ENCODE measurements at regions not wholly inside any gene's neighbourhood (a gene's known extent, or its start where the extent isn't known, plus 50 kb on each side); places are given as distances from the start of the nearest gene placed in this dataset.

DNA sequence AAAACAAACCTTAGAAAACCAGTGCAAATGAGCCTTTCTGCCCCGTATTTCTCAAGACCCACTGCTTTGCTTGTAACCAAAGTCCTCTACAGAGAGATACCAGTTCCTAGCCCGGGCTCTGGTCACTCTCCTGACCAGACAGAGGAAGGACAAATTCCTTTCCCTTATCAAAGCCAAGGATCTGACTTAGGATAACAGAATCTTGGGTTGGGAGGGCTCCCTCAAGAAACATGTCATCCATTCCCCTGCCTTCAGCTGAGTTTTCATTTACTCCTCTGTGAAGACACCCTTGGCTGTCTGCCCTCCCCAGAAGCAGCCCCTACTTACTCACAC is 116.0 kb upstream of the PARP11 start:
- ChIA-PET POLR2A (ENCODE audit: low non-redundant PET) (no interaction called here), CTCF (no interaction called here)
- no peaks in the 10 kb centered on the region for H3K4me1 ChIP-seq (ENCODE audit: insufficient read depth, low read length, poor library complexity, severe bottlenecking)
- DNase-seq (ENCODE audit: low spot score), result no peak
- H3K36me3 ChIP-seq (ENCODE audit: insufficient read depth, low read length, poor library complexity, severe bottlenecking), result no peaks in the 10 kb centered on the region
- BruUV-seq (replicated peaks), result no TSS peak
- TF ChIP-seq, protein P1, sequence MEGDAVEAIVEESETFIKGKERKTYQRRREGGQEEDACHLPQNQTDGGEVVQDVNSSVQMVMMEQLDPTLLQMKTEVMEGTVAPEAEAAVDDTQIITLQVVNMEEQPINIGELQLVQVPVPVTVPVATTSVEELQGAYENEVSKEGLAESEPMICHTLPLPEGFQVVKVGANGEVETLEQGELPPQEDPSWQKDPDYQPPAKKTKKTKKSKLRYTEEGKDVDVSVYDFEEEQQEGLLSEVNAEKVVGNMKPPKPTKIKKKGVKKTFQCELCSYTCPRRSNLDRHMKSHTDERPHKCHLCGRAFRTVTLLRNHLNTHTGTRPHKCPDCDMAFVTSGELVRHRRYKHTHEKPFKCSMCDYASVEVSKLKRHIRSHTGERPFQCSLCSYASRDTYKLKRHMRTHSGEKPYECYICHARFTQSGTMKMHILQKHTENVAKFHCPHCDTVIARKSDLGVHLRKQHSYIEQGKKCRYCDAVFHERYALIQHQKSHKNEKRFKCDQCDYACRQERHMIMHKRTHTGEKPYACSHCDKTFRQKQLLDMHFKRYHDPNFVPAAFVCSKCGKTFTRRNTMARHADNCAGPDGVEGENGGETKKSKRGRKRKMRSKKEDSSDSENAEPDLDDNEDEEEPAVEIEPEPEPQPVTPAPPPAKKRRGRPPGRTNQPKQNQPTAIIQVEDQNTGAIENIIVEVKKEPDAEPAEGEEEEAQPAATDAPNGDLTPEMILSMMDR (conservative IDR thresholded peaks at IDR 0.05; ENCODE audit: low read depth, low read length), result no peak
- TF ChIP-seq EZH2 (IDR thresholded peaks at IDR 0.05; ENCODE audit: borderline replicate concordance, low read depth, low read length, poor library complexity, severe bottlenecking), result no peak
- no peak overlapping the region for H3K4me3 ChIP-seq (ENCODE audit: low read depth, low read length, poor library complexity, severe bottlenecking)
- no peak overlapping the region for H3K27ac ChIP-seq (ENCODE audit: low read depth, low read length, poor library complexity, severe bottlenecking)
- intact Hi-C loops (cut with micrococcal nuclease; ENCODE audit: unreplicated experiment), result no loop called here
- H3K9me3 ChIP-seq (ENCODE audit: low read depth, low read length, poor library complexity, severe bottlenecking), result no peaks in the 10 kb centered on the region
- peaks cover 18% of the 10 kb centered on the region for H3K27me3 ChIP-seq (replicated peaks; ENCODE audit: insufficient read depth, low read depth, low read length, poor library complexity)

DNA sequence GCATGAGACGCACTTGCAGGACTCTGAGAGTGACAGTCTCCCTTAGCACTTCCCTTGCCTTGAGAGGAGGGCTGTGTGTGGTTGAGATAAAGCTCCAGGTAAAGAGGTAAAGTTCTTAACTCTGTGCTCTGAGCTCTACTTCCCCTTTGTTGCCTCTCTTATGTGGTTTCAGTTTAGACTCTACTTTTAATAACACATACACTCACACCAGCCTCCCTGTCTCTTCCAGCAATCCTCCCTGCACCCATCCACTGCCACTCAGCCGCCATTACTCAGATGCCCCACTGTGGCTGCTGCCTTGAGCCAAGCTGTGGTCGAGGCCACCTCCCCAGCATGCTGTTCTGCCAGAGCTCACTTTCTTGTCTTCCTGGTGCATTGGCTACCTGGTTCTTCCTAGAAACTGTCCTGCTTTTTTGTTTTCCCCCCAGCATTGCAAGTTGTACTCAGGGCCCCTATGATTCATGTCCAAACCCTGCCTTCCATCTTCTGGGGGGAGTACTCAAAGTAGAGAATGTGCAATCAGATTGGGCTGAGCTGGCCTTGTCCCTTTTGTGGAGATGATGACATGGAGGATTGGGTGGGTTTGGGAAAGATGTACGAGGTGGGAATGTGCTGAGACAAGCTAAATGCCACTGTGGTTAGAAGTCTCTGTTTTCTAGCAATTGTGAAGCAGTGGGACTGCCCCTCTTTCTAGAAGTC is 115.5 kb upstream of the PARP11 start:
- no peak for DNase-seq (ENCODE audit: low spot score)
- Histone ChIP-seq H3K4me3 (ENCODE audit: low read depth, low read length, poor library complexity, severe bottlenecking) (no peak overlapping the region), H3K4me1 (ENCODE audit: insufficient read depth, low read length, poor library complexity, severe bottlenecking) (no peaks in the 10 kb centered on the region), H3K36me3 (ENCODE audit: insufficient read depth, low read length, poor library complexity, severe bottlenecking) (no peaks in the 10 kb centered on the region), H3K9me3 (ENCODE audit: low read depth, low read length, poor library complexity, severe bottlenecking) (no peaks in the 10 kb centered on the region), H3K27ac (ENCODE audit: low read depth, low read length, poor library complexity, severe bottlenecking) (no peak overlapping the region), H3K27me3 (replicated peaks; ENCODE audit: insufficient read depth, low read depth, low read length, poor library complexity) (peaks cover 17% of the 10 kb centered on the region)
- ChIA-PET CTCF (no interaction called here), POLR2A (ENCODE audit: low non-redundant PET) (no interaction called here)
- intact Hi-C loops (cut with micrococcal nuclease; ENCODE audit: unreplicated experiment), result no loop called here
- TF ChIP-seq EZH2 (IDR thresholded peaks at IDR 0.05; ENCODE audit: borderline replicate concordance, low read depth, low read length, poor library complexity, severe bottlenecking), result no peak
- TF ChIP-seq, protein P1 (conservative IDR thresholded peaks at IDR 0.05; ENCODE audit: low read depth, low read length), result no peak
- no TSS peak for BruUV-seq (replicated peaks)

- Histone ChIP-seq H3K27ac (ENCODE audit: low read depth, low read length, poor library complexity, severe bottlenecking) (no peak overlapping the region), H3K27me3 (replicated peaks; ENCODE audit: insufficient read depth, low read depth, low read length, poor library complexity) (peaks cover 11% of the 10 kb centered on the region), H3K36me3 (ENCODE audit: insufficient read depth, low read length, poor library complexity, severe bottlenecking) (no peaks in the 10 kb centered on the region), H3K4me1 (ENCODE audit: insufficient read depth, low read length, poor library complexity, severe bottlenecking) (no peaks in the 10 kb centered on the region), H3K4me3 (ENCODE audit: low read depth, low read length, poor library complexity, severe bottlenecking) (no peak overlapping the region), H3K9me3 (ENCODE audit: low read depth, low read length, poor library complexity, severe bottlenecking) (no peaks in the 10 kb centered on the region)
- no peak for DNase-seq (ENCODE audit: low spot score)
- BruUV-seq (replicated peaks), result no TSS peak
- no peak for TF ChIP-seq EZH2 (IDR thresholded peaks at IDR 0.05; ENCODE audit: borderline replicate concordance, low read depth, low read length, poor library complexity, severe bottlenecking)
- TF ChIP-seq, protein P1 (conservative IDR thresholded peaks at IDR 0.05; ENCODE audit: low read depth, low read length), result no peak
- ChIA-PET CTCF (no interaction called here), POLR2A (ENCODE audit: low non-redundant PET) (no interaction called here)
- intact Hi-C loops (cut with micrococcal nuclease; ENCODE audit: unreplicated experiment), result no loop called here
These were observed 114.4 kb upstream of the PARP11 start for GRCh38 chr12:3987571-3987970.

Measured in A673 (cell line).